Ovary (tissue), 7 donors: ENCODE measurements at regions not wholly inside any gene's neighbourhood (a gene's known extent, or its start where the extent isn't known, plus 50 kb on each side); places are given as distances from the start of the nearest gene placed in this dataset.

Source experiments
- DNase-seq, 5 donors: peaks; one replicate each; pipeline ENCODE4 v3.0.0-alpha.2; 2019 to 2020
- H3K27ac ChIP-seq, 2 donors: fragments of 200-600 bp; one replicate each; pipeline versions ENCODE4 v1.5.1 to v1.8.0; 2019 to 2022
- H3K27me3 ChIP-seq: fragments of 200-600 bp; one replicate; pipeline ENCODE4 v1.8.0; 2022
- H3K36me3 ChIP-seq: fragments of 200-600 bp; sonication (generic); one replicate; pipeline ENCODE4 v1.5.1; 2019
- H3K4me1 ChIP-seq: one replicate; pipeline ENCODE4 v1.8.1; 2013; ENCODE audit warnings: mild to moderate bottlenecking, moderate library complexity; ENCODE audit not compliant: insufficient read depth
- H3K4me3 ChIP-seq: fragments of 200-600 bp; sonication (generic); one replicate; pipeline ENCODE4 v1.5.1; 2017
- H3K9me3 ChIP-seq, 2 donors: fragments of 200-600 bp in 1 of 2; sonication (generic) in 1 of 2; one replicate each; pipeline versions ENCODE4 v1.5.1 to v1.8.1; 2013 to 2019; ENCODE audit warnings: mild to moderate bottlenecking in 1 of 2, moderate library complexity in 1 of 2
- EP300 ChIP-seq: sonication (generic); formaldehyde crosslinking; IDR thresholded peaks from one replicate; pipeline ENCODE4 v1.6.1; 2017; ENCODE audit warnings: antibody characterized with exemption
- POLR2A ChIP-seq: fragments of 450-650 bp; IDR thresholded peaks from one replicate; pipeline ENCODE4 v1.6.1; 2017; ENCODE audit warnings: antibody characterized with exemption, mild to moderate bottlenecking, moderate library complexity
- WGBS, 3 donors: extraction: QIAGEN DNeasy Blood & Tissue Kit in 1 of 3; methylation state at CpG; one replicate each; pipeline versions ENCODE4 v1.1.5 to v1.1.7; 2013 to 2017; 5-methylcytosine and 5-hydroxymethylcytosine counted together
- intact Hi-C, 4 donors: fragments of 100-400 bp; cut with DNase I; formaldehyde crosslinking; loops; one replicate each; pipeline versions ENCODE4 v1.11.0 to v1.15.1; 2022 to 2023
- TF ChIP-seq, protein P1 (sequence below), 3 donors: fragments of 450-650 bp in 2 of 3; fragments of 200-600 bp in 1 of 3; IDR thresholded peaks; one replicate each; pipeline versions ENCODE4 v1.5.1 to v1.8.0; 2016 to 2022; ENCODE audit warnings: antibody characterized with exemption in 3 of 3, mild to moderate bottlenecking in 1 of 3
- donor health status: DM: no; HTN: no; CAD: no; lungs with moderate emphysema.
- donor health status: DM: no; HTN: no; CAD: no.
- donor health status: Bipolar disorder and iron deficiency.
- donor health status: DM: no; HTN: no; CAD: no.
- donor health status: DM: yes; HTN: yes; CAD: no.

DNA sequence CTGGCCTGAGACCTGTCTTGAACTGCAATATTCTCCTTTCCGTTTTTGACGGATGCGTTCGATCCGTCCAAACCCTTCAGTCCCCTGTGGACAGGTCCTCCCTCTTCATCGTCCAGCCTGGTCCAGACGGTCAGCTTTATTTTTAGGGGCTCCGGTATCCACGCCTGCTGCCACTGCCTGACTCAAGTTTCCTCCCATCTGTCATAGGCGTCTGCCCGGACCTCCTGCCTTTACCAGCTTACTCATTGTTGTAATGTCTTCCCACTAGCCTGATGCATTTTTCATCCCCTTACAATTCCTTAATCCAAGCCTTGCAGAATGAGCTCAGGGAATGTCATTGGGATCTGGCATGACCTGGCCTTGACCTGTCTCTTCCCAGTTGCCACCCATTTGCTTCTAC, 145.8 kb downstream of the TENT4A start:
- WGBS, 3 donors, result 81 to 86% (median 82%) methylated on average over 11 of the region's 11 CpGs
- H3K36me3 ChIP-seq, result no peaks in the 10 kb centered on the region
- no peak for TF ChIP-seq POLR2A
- TF ChIP-seq, protein P1, sequence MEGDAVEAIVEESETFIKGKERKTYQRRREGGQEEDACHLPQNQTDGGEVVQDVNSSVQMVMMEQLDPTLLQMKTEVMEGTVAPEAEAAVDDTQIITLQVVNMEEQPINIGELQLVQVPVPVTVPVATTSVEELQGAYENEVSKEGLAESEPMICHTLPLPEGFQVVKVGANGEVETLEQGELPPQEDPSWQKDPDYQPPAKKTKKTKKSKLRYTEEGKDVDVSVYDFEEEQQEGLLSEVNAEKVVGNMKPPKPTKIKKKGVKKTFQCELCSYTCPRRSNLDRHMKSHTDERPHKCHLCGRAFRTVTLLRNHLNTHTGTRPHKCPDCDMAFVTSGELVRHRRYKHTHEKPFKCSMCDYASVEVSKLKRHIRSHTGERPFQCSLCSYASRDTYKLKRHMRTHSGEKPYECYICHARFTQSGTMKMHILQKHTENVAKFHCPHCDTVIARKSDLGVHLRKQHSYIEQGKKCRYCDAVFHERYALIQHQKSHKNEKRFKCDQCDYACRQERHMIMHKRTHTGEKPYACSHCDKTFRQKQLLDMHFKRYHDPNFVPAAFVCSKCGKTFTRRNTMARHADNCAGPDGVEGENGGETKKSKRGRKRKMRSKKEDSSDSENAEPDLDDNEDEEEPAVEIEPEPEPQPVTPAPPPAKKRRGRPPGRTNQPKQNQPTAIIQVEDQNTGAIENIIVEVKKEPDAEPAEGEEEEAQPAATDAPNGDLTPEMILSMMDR (IDR thresholded peaks at IDR 0.05), result no peak
- TF ChIP-seq EP300, result no peak
- no peak overlapping the region for H3K27ac ChIP-seq
- H3K27me3 ChIP-seq, result no peaks in the 10 kb centered on the region
- no peak overlapping the region for H3K4me3 ChIP-seq
- DNase-seq, result no peak
- no peaks in the 10 kb centered on the region for H3K9me3 ChIP-seq
- intact Hi-C loops, result no loop called here
- H3K4me1 ChIP-seq, result no peaks in the 10 kb centered on the region

DNA sequence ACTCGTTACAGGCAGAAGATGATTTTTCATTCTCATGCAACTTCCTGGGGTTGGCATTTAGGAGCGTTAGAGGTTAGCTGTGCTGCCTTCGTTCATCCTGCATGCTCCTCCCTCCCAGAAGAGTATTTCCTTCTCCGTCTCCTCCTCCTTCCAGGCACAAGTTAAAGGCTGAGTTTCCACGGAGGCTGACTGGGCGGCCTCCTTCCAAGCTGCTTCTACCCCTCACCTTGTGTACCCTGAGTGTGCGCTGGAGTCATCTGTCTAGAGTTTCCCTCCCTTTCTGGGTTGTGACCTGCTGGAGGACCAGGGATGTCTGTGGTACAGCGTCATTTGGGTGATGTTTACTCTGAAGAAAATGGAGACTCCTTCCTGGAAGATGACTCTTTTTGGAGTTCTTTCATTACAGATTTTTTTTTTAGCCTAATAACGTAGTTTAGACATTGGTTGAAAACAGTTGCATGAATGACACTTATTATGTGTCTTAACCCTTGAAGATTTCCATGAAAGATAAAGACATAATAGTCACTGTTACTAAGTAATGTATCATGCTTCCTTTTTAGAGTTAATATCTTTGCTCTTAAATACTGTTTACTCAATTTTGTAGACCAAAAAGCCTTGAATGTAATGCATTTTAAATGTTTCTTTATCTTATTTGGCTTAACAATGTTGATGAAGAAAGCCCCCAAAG, 146.9 kb downstream of the TENT4A start:
- TF ChIP-seq EP300, result no peak
- TF ChIP-seq, protein P1 (IDR thresholded peaks at IDR 0.05), result no peak
- TF ChIP-seq POLR2A, result no peak
- no peaks in the 10 kb centered on the region for H3K9me3 ChIP-seq
- no peak overlapping the region for H3K27ac ChIP-seq
- H3K36me3 ChIP-seq, result no peaks in the 10 kb centered on the region
- WGBS, 3 donors, result 68 to 80% (median 70%) methylated on average over 9 of the region's 9 CpGs
- no peaks in the 10 kb centered on the region for H3K27me3 ChIP-seq
- intact Hi-C loops, result no loop called here
- DNase-seq, result no peak
- no peak overlapping the region for H3K4me3 ChIP-seq
- H3K4me1 ChIP-seq, result no peaks in the 10 kb centered on the region

DNA sequence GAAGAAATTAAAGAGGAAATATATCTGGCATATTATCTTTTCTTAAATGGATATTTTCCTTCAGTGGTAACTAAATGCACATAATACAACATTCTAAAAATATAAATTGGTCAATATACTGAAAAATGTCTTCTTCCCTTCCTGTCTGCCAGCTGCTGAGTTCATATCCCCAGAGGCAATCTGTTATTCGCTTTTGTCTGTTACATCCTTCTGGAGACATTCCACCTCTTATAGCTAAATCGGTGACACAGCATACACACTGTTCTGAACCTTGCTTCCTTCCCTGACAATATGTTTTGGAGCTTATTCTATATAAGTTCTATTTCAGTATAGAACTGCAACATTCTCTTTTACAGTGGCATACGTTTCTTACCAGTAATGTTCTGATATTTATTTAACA, 147.8 kb downstream of the TENT4A start:
- H3K36me3 ChIP-seq, result no peaks in the 10 kb centered on the region
- WGBS, 3 donors, result 66 to 82% (median 74%) methylated on average over 3 of the region's 3 CpGs

DNA sequence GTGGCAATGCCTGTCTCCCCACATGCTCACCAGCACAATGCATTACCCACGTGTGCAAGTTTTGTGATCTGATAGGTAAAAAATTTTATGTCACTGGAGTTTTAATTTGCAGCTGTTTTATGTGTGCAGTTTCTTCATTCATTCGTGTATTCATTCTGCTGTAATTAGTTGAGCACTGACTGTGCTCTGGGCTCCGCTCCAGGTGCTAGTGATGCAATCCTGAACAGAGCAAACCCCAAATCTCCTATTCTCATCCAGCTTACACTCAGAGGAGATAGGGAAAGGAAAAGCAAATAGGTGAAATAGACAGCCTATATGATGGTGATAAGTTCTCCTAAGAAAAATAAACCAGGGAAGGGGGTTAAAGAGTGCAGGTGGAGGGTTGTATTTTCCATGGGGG, 148.4 kb downstream of the TENT4A start:
- Histone ChIP-seq H3K4me3 (no peak overlapping the region), H3K36me3 (no peaks in the 10 kb centered on the region), H3K4me1 (no peaks in the 10 kb centered on the region), H3K27me3 (no peaks in the 10 kb centered on the region), H3K9me3 (no peaks in the 10 kb centered on the region), H3K27ac (no peak overlapping the region)
- TF ChIP-seq EP300, result no peak
- TF ChIP-seq, protein P1 (IDR thresholded peaks at IDR 0.05), result no peak
- no peak for TF ChIP-seq POLR2A
- WGBS, 3 donors, result 59 to 66% (median 65%) methylated on average over 3 of the region's 3 CpGs
- no peak for DNase-seq
- intact Hi-C loops, result no loop called here

More for the DNA sequence above, 147.8 kb downstream of the TENT4A start:
- Histone ChIP-seq H3K27ac (no peak overlapping the region), H3K4me3 (no peak overlapping the region), H3K27me3 (no peaks in the 10 kb centered on the region), H3K4me1 (no peaks in the 10 kb centered on the region), H3K9me3 (no peaks in the 10 kb centered on the region)
- intact Hi-C loops, result no loop called here
- TF ChIP-seq POLR2A, result no peak
- TF ChIP-seq, protein P1 (IDR thresholded peaks at IDR 0.05), result no peak
- TF ChIP-seq EP300, result no peak
- no peak for DNase-seq
